WERI-Rb-1 (cell line): ENCODE measurements at regions not wholly inside any gene's neighbourhood (a gene's known extent, or its start where the extent isn't known, plus 50 kb on each side); places are given as distances from the start of the nearest gene placed in this dataset.
"Not testable (repeated sequence)": the region's sequence is repeated elsewhere in the genome, so short reads cannot be mapped to it uniquely, and the experiment has no call there.

ENCODE experiments used
- DNase-seq: peaks from one replicate; pipeline ENCODE4 v3.0.0-alpha.2; 2020
- H3K27ac ChIP-seq: fragments of 250-450 bp; sonication (Bioruptor Pico); 2 replicates; pipeline ENCODE4 v1.5.1; 2020; ENCODE audit warnings: mild to moderate bottlenecking, moderate library complexity
- H3K27me3 ChIP-seq: fragments of 250-450 bp; sonication (Bioruptor Pico); 2 replicates; pipeline ENCODE4 v1.5.1; 2021; ENCODE audit warnings: mild to moderate bottlenecking, low read depth, moderate library complexity; ENCODE audit not compliant: insufficient read depth, severe bottlenecking
- H3K36me3 ChIP-seq: fragments of 250-450 bp; sonication (Bioruptor Pico); 2 replicates; pipeline ENCODE4 v1.5.1; 2020; ENCODE audit warnings: mild to moderate bottlenecking, moderate library complexity
- H3K4me3 ChIP-seq: 2 replicates; pipeline ENCODE4 v1.5.1; 2011; ENCODE audit warnings: low read depth, mild to moderate bottlenecking, control low read depth, low read length
- H3K9me3 ChIP-seq: fragments of 250-450 bp; sonication (Bioruptor Pico); 2 replicates; pipeline ENCODE4 v1.5.1; 2021; ENCODE audit warnings: mild to moderate bottlenecking, moderate library complexity; ENCODE audit not compliant: severe bottlenecking
- TF ChIP-seq, protein P1 (sequence below): IDR thresholded peaks from 2 replicates; pipeline ENCODE4 v1.5.1; 2011; ENCODE audit warnings: low read depth, mild to moderate bottlenecking, control low read depth, inconsistent platforms, low read length

DNA sequence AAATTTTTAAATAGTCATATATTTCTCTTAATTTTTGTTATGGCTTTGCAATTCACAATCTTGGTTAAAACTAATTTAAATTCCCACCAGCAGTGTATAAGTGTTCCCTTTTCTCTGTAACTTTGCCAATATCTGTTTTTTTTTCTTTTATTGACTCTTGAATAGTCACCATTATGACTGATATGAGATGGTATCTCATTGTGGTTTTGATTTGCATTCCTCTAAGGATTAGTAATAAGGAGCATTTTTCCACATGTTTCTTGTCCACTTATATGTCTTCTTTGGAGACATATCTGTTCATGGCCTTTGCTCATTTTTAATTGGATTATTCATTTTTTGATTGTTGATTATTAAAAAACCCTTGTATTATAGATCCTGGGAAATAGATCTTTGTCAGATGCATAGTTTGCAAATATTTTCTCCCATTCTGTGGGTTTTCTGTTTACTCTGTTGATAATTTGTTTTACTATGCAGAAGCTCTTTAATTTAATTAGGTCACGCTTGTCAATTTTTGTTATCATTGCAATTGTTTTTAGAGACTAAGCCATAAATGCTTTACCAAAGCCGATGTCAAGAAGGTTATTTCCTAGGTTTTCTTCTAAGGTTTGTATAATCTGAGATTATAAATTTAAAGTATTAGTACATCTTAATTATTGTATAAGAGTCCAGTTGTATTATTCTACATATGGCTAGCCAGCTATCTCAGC is 610.9 kb downstream of the CHSY3 start:
- H3K36me3 ChIP-seq, result no peaks in the 10 kb centered on the region
- H3K27ac ChIP-seq, result no peak overlapping the region
- no peaks in the 10 kb centered on the region for H3K27me3 ChIP-seq
- no peaks in the 10 kb centered on the region for H3K9me3 ChIP-seq
- TF ChIP-seq, protein P1, sequence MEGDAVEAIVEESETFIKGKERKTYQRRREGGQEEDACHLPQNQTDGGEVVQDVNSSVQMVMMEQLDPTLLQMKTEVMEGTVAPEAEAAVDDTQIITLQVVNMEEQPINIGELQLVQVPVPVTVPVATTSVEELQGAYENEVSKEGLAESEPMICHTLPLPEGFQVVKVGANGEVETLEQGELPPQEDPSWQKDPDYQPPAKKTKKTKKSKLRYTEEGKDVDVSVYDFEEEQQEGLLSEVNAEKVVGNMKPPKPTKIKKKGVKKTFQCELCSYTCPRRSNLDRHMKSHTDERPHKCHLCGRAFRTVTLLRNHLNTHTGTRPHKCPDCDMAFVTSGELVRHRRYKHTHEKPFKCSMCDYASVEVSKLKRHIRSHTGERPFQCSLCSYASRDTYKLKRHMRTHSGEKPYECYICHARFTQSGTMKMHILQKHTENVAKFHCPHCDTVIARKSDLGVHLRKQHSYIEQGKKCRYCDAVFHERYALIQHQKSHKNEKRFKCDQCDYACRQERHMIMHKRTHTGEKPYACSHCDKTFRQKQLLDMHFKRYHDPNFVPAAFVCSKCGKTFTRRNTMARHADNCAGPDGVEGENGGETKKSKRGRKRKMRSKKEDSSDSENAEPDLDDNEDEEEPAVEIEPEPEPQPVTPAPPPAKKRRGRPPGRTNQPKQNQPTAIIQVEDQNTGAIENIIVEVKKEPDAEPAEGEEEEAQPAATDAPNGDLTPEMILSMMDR, result no peak
- H3K4me3 ChIP-seq, result no peak overlapping the region
- no peak for DNase-seq

GRCh38 chr5:130502702-130503101 is 598.4 kb downstream of the CHSY3 start:
- H3K9me3 ChIP-seq, result no peaks in the 10 kb centered on the region
- DNase-seq, result no peak
- H3K27me3 ChIP-seq, result no peaks in the 10 kb centered on the region
- no peaks in the 10 kb centered on the region for H3K36me3 ChIP-seq
- no peak overlapping the region for H3K4me3 ChIP-seq
- no peak overlapping the region for H3K27ac ChIP-seq
- TF ChIP-seq, protein P1, result no peak

DNA sequence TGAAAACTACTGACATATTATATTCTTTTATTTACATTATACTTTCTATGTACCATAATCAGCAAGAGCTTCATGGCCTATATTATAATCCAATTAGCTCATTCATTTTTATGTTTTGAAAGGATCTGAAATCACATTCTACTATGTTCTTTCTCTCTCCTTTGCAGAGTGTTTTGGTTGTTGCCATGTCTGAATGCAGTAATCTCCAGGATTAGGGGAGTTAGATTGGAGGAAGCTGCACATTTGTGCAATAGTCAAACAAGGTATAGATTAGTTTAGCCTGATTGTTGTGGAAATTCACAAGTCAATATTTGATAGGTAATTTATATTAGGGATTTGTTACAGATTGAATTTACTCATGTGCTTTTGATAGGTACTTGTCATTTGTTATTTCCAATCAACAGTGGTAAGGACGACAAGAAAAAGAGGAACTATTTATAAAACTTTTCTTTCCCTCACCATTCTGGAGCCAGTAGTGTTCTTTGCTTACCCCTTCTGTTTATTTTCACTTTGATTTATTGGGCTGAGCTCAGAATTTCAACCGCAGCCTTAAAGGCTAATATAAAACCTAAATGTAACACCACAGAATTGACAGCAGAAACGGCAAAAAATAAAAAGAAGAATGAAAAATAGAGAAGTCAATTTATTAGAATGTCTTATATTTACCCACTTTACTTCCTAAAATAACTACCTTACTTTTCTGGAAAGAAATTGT is 597.0 kb downstream of the CHSY3 start:
- Histone ChIP-seq H3K4me3 (no peak overlapping the region), H3K36me3 (no peaks in the 10 kb centered on the region), H3K27ac (no peak overlapping the region), H3K9me3 (no peaks in the 10 kb centered on the region), H3K27me3 (no peaks in the 10 kb centered on the region)
- DNase-seq, result no peak
- TF ChIP-seq, protein P1, result no peak

GRCh38 chr5:130500495-130500894 is 596.2 kb downstream of the CHSY3 start:
- not testable (repeated sequence) for H3K36me3 ChIP-seq, H3K27me3 ChIP-seq, H3K27ac ChIP-seq, H3K9me3 ChIP-seq, H3K4me3 ChIP-seq, DNase-seq

DNA sequence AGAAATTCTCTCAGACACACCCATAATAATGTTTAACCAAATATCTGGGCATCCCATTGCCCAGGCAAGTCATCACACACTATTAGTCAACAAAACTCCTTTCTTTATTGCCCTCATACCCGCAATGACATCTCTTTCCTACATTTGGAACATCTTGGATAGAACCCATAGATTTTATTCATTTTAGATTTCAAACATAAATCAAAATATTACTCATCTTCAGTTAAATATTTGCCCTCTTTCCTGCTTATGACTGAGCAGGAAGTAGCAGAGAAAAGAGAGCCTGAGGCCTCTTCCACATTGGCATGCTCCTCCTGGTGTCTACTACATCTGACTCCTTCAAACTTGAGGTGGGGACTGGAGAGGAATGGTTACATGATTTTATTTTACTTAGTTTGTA is 592.0 kb downstream of the CHSY3 start:
- Histone ChIP-seq H3K36me3 (no peaks in the 10 kb centered on the region), H3K9me3 (peaks cover 2% of the 10 kb centered on the region), H3K27me3 (no peaks in the 10 kb centered on the region), H3K27ac (no peak overlapping the region), H3K4me3 (no peak overlapping the region)
- TF ChIP-seq, protein P1, result no peak
- DNase-seq, result no peak

DNA sequence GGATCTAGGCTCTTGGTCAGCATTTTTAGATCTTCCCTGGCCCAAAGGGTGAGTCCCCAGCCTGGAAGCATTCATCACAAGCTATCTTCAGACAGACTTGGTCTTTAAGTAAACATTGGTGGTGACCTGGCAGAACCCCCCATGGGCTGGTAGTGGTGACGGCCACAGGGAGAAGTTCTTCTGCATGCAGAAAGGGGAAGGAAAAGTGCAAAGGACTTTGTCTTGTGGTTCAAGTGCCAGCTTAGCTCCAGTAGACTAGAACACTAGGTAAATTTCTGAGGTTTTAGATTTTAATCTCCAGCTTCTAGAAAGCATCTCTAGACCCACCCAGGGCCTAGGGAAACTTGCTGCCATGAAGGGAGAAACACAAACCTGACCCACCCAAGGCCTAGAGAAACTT is 584.0 kb downstream of the CHSY3 start:
- Histone ChIP-seq H3K27ac (no peak overlapping the region), H3K9me3 (no peaks in the 10 kb centered on the region), H3K27me3 (no peaks in the 10 kb centered on the region), H3K4me3 (no peak overlapping the region), H3K36me3 (no peaks in the 10 kb centered on the region)
- no peak for DNase-seq
- TF ChIP-seq, protein P1, result no peak
